ENCODE measurements at regions not wholly inside any gene's neighbourhood (a gene's known extent, or its start where the extent isn't known, plus 50 kb on each side); places are given as distances from the start of the nearest gene placed in this dataset.

- Mint-ChIP-seq H3K36me3 (ENCODE audit: low read depth) (no peaks in the 10 kb centered on the region), H3K4me1 (ENCODE audit: low read depth) (no peaks in the 10 kb centered on the region), H3K4me3 (no peak overlapping the region), H3K9me3 (peaks cover 5% of the 10 kb centered on the region), H3K27ac (no peak overlapping the region), H3K27me3 (peaks cover 2% of the 10 kb centered on the region)
- DNase-seq (no peak), ATAC-seq (no peak)
- ChIA-PET CTCF (no interaction called here), POLR2A (no interaction called here)
- intact Hi-C loops (cut with micrococcal nuclease): no loop called here
- TF ChIP-seq CTCF (IDR thresholded peaks at IDR 0.05): no peak
Measured at GRCh38 chr1:5794279-5794678, 197.9 kb downstream of the NPHP4 start.

- intact Hi-C loops (cut with micrococcal nuclease): no loop called here
- no peak overlapping the region for H3K4me3 Mint-ChIP-seq
- POLR2A ChIA-PET: no interaction called here
- peaks cover 3% of the 10 kb centered on the region for H3K27me3 Mint-ChIP-seq
- H3K36me3 Mint-ChIP-seq (ENCODE audit: low read depth): no peaks in the 10 kb centered on the region
- ATAC-seq (no peak), DNase-seq (no peak)
- H3K4me1 Mint-ChIP-seq (ENCODE audit: low read depth): no peaks in the 10 kb centered on the region
- CTCF ChIA-PET: no interaction called here
- H3K27ac Mint-ChIP-seq: no peak overlapping the region
- H3K9me3 Mint-ChIP-seq: peaks cover 9% of the 10 kb centered on the region
- no peak for TF ChIP-seq CTCF (IDR thresholded peaks at IDR 0.05)
Measured at GRCh38 chr1:5793516-5793915, 198.7 kb downstream of the NPHP4 start.

- ChIA-PET POLR2A (no interaction called here), CTCF (no interaction called here)
- intact Hi-C loops (cut with micrococcal nuclease): no loop called here
- H3K4me3 Mint-ChIP-seq: no peak overlapping the region
- no peaks in the 10 kb centered on the region for H3K4me1 Mint-ChIP-seq (ENCODE audit: low read depth)
- no peaks in the 10 kb centered on the region for H3K9me3 Mint-ChIP-seq
- TF ChIP-seq CTCF (IDR thresholded peaks at IDR 0.05): no peak
- no peaks in the 10 kb centered on the region for H3K36me3 Mint-ChIP-seq (ENCODE audit: low read depth)
- peaks cover 3% of the 10 kb centered on the region for H3K27me3 Mint-ChIP-seq
- H3K27ac Mint-ChIP-seq: no peak overlapping the region
- ATAC-seq (no peak), DNase-seq (no peak)
Measured at GRCh38 chr1:5781079-5781478, 211.1 kb downstream of the NPHP4 start.

GRCh38 chr1:5780324-5780716, 211.9 kb downstream of the NPHP4 start:
- TF ChIP-seq CTCF (IDR thresholded peaks at IDR 0.05): no peak
- H3K36me3 Mint-ChIP-seq (ENCODE audit: low read depth): no peaks in the 10 kb centered on the region
- H3K27me3 Mint-ChIP-seq: peaks cover 2% of the 10 kb centered on the region
- H3K9me3 Mint-ChIP-seq: no peaks in the 10 kb centered on the region
- ATAC-seq: no peak
- ChIA-PET POLR2A (no interaction called here), CTCF (no interaction called here)
- no peak overlapping the region for H3K27ac Mint-ChIP-seq
- no peaks in the 10 kb centered on the region for H3K4me1 Mint-ChIP-seq (ENCODE audit: low read depth)
- intact Hi-C loops (cut with micrococcal nuclease): no loop called here
- H3K4me3 Mint-ChIP-seq: no peak overlapping the region
- no peak for DNase-seq

GRCh38 chr1:5779608-5780323, 212.5 kb downstream of the NPHP4 start:
- no peak overlapping the region for H3K27ac Mint-ChIP-seq
- ATAC-seq (no peak), DNase-seq (no peak)
- ChIA-PET POLR2A (interaction anchor here (0.7 kb wide), 1 partner anchor 1941 kb away, joined by 4 read pairs; no protein-coding TSS in a partner anchor), CTCF (no interaction called here)
- intact Hi-C loops (cut with micrococcal nuclease): no loop called here
- no peaks in the 10 kb centered on the region for H3K27me3 Mint-ChIP-seq
- no peaks in the 10 kb centered on the region for H3K4me1 Mint-ChIP-seq (ENCODE audit: low read depth)
- no peaks in the 10 kb centered on the region for H3K9me3 Mint-ChIP-seq
- H3K36me3 Mint-ChIP-seq (ENCODE audit: low read depth): no peaks in the 10 kb centered on the region
- no peak for TF ChIP-seq CTCF (IDR thresholded peaks at IDR 0.05)
- H3K4me3 Mint-ChIP-seq: no peak overlapping the region

Measured in activated CD8-positive, alpha-beta T cell treated with anti-CD3 and anti-CD28 coated beads for 36 hours (primary cell).